Suprapubic skin (tissue), 4 donors: ENCODE measurements at regions not wholly inside any gene's neighbourhood (a gene's known extent, or its start where the extent isn't known, plus 50 kb on each side); places are given as distances from the start of the nearest gene placed in this dataset.

Source experiments
- CTCF ChIP-seq, 2 donors: fragments of 200-600 bp in 1 of 2; fragments of 450-650 bp in 1 of 2; sonication (generic) in 1 of 2; IDR thresholded peaks; one replicate each; pipeline ENCODE4 v1.5.1; 2016 to 2019; ENCODE audit warnings: antibody characterized with exemption in 2 of 2, mild to moderate bottlenecking in 1 of 2, moderate library complexity in 1 of 2
- EP300 ChIP-seq: sonication (generic); formaldehyde crosslinking; IDR thresholded peaks from one replicate; pipeline ENCODE4 v1.6.1; 2017; ENCODE audit warnings: antibody characterized with exemption
- POLR2A ChIP-seq, 2 donors: fragments of 450-650 bp; IDR thresholded peaks; one replicate each; pipeline ENCODE4 v1.6.1; 2017; ENCODE audit warnings: antibody characterized with exemption in 2 of 2, mild to moderate bottlenecking in 2 of 2, moderate library complexity in 2 of 2
- POLR2AphosphoS5 ChIP-seq, 3 donors: sonication (generic); formaldehyde crosslinking; IDR thresholded peaks; one replicate each; pipeline ENCODE4 v1.6.1; 2017; ENCODE audit warnings: antibody characterized with exemption in 3 of 3

- no peak for TF ChIP-seq POLR2AphosphoS5 (IDR thresholded peaks at IDR 0.05)
- TF ChIP-seq POLR2A (IDR thresholded peaks at IDR 0.05) = no peak
- no peak for TF ChIP-seq CTCF (IDR thresholded peaks at IDR 0.05)
- no peak for TF ChIP-seq EP300
Observed at GRCh38 chr5:3102531-3102930, 351.1 kb upstream of the IRX2 start.
